Peyer's patch (tissue), 4 donors: ENCODE measurements at regions not wholly inside any gene's neighbourhood (a gene's known extent, or its start where the extent isn't known, plus 50 kb on each side); places are given as distances from the start of the nearest gene placed in this dataset.

Experiments used
- POLR2A ChIP-seq, 2 donors: fragments of 450-650 bp; IDR thresholded peaks; one replicate each; pipeline ENCODE4 v1.5.1; 2017; ENCODE audit warnings: antibody characterized with exemption in 2 of 2, mild to moderate bottlenecking in 2 of 2, moderate library complexity in 2 of 2
- TF ChIP-seq, protein P1 (sequence below), 6 experiments: fragments of 450-650 bp in 4 of 6; fragments of 200-600 bp in 2 of 6; sonication (generic) in 1 of 6; IDR thresholded peaks; one replicate each; pipeline ENCODE4 v1.5.1; 2017 to 2019; ENCODE audit warnings: antibody characterized with exemption in 6 of 6, mild to moderate bottlenecking in 3 of 6, moderate library complexity in 1 of 6

DNA sequence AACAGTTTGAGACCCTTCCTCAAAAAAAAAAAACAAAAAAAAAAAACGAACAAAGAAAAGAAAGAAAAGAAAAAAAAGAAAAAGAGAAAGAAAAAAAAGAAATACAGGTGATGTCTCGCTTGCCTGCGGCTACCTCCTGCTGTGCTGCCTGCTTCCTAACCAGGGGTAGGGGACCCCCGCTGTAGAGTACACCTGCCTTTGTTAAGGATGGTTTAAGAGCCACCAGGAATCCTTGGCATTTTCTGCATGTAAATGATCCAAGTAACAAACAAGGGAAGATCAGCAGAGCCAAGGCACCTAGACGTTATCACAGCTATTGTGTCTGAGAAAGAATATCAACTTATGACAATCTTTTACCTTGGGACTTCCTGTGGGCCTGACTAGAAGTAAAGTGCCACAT, 856.8 kb upstream of the GCFC2 start:
- TF ChIP-seq, protein P1, sequence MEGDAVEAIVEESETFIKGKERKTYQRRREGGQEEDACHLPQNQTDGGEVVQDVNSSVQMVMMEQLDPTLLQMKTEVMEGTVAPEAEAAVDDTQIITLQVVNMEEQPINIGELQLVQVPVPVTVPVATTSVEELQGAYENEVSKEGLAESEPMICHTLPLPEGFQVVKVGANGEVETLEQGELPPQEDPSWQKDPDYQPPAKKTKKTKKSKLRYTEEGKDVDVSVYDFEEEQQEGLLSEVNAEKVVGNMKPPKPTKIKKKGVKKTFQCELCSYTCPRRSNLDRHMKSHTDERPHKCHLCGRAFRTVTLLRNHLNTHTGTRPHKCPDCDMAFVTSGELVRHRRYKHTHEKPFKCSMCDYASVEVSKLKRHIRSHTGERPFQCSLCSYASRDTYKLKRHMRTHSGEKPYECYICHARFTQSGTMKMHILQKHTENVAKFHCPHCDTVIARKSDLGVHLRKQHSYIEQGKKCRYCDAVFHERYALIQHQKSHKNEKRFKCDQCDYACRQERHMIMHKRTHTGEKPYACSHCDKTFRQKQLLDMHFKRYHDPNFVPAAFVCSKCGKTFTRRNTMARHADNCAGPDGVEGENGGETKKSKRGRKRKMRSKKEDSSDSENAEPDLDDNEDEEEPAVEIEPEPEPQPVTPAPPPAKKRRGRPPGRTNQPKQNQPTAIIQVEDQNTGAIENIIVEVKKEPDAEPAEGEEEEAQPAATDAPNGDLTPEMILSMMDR (IDR thresholded peaks at IDR 0.05): no peak
- no peak for TF ChIP-seq POLR2A (IDR thresholded peaks at IDR 0.05)
